HG03103 (cell line): ENCODE measurements at regions not wholly inside any gene's neighbourhood (a gene's known extent, or its start where the extent isn't known, plus 50 kb on each side); places are given as distances from the start of the nearest gene placed in this dataset.

Source experiments
- ATAC-seq: cut with Tn5 transposase; IDR thresholded peaks from one replicate; pipeline ENCODE4 v1.9.1; 2021; ENCODE audit warnings: low read depth; ENCODE audit not compliant: unreplicated experiment

DNA sequence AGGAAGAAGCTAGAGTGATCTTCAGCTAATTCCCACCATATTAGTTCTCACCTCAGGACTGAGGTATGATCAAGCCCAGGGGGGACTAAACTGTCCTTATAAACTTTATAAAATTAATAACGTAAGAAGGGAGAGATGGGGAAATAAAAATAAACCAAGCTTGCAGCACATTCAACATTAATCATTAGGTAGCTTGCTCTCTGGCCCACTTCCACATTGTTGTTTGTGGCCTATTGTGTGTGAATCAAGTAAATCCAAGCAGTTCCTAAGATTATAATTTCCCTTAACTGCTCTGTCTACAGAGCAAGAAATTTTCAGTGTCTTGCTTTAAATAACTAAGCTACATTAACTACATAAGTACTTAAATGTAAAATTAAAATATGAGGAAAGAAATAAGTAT, 131.3 kb upstream of the ABCA1 start:
- no peak for ATAC-seq

DNA sequence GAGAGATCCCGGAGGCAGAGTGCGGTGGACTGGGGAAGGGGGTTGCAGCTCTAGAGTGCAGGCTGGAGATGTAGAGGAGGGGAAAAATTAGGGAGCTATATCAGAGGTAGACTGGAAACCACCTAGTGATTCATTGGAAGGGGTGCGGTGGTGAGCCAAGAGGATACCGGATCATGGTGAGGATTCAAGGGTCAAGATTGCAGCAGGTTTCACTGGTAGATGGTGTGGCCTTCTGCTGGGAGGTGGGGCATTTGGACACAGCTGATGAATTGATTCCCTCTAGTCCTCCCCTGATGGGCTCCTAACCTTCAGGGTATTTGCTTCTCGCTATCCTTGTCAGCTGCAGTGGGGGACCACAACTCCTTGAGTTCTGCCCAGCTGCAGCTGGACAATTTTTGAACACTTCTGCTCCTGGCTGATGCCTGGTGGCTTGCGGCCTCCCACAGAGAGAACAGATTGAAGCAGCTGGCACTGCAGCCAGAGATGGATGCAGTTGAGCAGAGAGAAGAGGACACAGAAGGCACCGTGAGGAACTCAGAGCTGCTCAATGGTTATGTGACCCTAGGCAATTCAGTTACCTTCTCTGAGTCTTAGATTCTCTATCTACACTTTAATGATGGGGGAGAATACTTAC, 134.4 kb upstream of the ABCA1 start:
- ATAC-seq: no peak

DNA sequence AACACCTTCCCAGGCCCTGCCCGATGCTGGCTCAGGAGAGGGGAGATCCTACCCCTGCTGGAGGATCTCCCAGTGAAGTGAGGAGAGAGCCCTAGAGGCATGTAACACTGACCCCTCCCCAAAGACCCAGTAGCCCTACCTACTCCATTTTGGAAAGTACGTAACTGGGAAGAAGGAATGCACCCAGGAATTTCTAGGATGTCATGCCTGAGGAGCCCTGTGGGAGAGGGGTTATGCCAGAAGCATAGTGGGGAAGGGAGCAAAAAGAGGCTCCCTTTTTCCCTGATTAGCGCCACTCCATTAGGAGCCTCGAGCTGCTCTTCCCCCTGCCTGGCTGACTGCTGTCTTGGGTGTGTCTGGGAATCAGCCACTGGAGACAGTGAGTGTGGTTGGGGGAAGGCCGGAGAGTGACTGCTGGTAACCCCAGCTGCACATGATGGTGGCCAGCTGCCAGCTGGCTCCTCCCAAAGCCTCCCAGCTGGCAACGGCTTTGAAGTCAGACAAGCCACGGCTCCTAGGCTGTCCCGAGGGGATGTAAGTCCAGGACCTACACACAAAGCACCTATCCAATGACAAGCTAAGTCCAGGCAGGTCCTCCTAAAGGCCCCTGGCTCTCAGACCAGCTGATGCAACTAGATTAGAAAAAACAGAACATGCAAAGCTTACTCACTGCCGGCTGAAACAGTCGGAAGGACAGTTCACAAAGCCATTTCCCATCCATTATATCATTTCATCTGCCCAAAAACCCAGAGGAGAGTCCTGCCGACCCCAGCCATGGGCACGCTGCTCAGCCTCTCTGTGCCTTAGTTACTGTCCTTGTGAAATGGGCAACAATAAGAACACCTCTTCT, 136.5 kb upstream of the ABCA1 start:
- no peak for ATAC-seq

DNA sequence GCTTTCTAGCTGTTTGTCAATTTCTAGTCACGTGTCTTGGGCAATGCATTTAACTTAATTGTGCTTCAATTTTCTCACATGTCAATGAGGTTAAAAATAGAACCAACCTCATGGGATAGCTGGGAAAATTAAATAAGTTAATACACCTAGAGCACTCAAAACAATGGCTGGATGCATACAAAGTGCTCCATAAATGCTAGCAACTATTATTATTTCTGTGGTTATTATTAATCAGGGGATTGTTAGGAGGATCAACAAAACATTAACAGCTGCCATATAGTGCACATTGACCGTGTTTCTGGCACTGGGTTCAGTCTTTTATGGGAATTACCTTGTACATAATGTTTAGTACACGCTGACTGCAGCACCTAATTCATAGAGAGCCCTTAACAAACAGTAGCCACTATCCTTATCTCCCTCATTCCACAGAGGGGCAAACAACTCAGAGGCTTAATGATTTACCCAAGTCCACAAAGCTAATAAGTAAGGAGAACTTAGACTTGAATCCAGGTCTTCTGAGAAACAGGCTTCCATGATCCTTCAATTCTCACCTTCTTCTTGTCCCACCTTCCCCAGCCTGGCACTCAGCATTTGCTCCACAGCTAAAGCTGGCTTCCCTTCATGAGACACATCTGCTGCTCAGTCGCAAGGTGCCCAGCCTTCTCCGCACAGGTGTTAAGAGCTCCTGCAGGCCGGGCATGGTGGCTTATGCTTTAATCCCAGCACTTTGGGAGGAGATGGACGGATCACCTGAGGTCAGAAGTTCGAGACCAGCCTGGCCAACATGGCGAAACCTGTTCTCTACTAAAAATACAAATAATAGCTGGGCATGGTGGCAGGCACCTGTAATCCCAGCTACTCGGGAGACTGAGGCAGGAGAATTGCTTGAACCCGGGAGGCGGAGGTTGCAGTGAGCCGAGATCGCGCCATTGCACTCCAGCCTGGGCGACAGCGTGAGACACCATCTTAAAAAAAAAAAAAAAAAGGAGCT, 137.4 kb upstream of the ABCA1 start:
- no peak for ATAC-seq

DNA sequence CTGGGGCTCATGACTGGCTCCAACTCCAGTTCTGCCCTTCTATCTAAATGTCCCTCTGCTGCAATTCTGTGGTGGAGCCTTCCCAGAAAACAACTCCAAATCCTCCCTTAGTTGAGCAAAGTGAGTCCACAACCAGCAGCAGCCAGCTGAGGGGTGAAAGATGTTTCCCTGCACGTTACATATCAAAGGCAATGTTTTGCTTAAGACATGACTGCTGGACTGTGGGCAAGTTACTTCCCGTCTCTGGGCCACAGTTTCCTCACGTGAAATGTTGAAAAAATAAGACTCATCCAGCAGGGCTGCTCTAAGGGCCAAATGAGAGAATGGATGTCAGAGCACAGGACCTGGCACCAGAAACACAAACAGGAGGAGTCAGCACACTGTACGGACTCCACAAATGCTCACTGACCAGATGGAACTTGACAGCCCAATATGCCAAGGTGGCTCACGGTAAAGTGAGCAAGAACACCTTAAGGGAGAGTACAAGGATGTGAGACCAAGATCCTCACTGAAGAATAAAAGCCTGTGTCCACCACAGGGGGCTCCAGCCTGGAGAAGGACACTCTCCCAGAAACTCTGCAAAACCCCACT, 138.4 kb upstream of the ABCA1 start:
- no peak for ATAC-seq

DNA sequence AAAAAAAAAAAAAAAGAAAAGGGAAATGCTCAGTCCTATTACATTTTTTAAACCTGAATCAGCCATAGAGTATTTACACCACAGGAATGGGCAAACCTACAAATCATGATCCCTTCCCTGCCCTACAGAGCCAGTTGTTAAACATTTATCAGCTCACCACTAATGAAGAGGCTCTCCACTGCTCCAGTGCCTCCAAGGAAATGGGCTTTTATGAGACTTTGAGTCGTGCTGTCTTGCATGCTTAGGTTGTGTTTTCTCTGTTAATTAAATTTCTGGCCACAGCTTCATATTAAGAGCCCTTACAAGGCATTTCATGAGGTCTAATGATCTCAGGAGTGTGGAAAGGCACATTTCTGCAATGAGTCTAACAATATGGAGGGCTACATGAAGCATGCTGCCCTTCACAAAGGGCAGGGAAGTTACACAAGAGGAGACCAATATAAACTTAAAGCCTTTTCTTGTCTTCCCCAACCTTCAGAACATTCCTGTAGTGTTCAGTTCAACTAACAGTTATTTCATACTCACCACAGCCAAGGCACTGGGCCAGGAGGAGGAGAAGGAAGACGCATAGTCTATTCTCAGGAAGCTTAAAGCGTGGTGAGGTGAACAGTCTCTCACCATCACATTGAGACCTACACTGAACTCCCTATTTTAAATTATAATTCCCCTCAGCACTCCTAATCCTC, 140.1 kb upstream of the ABCA1 start:
- no peak for ATAC-seq

DNA sequence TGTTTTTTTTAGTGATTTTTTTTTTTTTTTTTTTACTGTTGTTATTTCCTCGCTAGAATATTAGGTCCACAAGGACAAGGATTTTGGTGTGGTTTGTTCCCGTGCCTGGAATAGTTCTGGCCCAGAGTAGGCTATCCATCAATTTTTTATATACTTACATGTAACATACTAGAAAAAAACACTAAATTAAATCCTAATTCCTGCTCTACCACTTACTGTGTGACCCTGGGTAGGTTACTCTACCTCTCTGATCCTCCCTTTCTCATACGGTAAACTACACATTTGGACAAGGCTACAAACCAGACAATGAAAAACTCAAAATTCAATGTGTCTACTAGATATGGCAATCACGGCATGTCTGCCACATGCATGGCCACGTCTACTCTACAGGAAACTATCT, 141.3 kb upstream of the ABCA1 start:
- no peak for ATAC-seq

DNA sequence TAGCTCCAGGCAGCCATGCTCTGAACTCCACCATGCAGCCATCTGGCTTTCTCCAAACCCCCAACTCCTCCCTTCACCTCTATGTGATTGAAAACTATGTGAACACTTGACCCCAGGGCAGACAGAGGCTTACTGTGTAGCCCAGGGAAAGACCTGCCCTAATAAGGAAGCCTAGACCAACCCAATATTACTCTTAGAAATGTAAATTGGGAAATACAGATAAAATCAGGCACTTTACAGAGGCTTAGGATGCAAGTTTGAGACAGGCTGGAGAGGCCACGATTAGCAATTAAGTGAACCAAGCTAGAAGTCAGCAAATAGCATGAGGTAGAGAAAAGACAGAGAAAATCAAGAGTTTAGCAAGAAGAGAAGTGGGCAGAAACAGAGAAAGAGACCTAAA, 141.7 kb upstream of the ABCA1 start:
- no peak for ATAC-seq

DNA sequence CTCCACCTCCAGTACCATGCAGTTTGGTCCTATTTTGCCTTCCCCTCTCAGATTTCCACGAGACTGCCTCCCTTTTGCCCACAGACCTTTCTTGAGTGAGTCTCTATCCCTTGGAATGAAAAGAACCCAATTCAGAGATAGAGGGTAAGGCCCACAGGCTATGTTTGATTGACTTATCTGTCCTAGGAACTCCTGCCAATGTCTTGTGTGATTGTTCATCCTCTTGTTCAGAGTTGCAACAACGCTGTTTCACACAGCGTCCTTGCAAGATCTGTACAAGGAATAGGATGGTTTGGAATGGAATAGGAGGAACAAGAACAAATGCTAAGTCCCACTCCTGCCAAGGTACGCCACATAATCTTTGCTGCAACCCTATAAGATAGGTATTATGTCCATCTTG, 142.2 kb upstream of the ABCA1 start:
- ATAC-seq: no peak

DNA sequence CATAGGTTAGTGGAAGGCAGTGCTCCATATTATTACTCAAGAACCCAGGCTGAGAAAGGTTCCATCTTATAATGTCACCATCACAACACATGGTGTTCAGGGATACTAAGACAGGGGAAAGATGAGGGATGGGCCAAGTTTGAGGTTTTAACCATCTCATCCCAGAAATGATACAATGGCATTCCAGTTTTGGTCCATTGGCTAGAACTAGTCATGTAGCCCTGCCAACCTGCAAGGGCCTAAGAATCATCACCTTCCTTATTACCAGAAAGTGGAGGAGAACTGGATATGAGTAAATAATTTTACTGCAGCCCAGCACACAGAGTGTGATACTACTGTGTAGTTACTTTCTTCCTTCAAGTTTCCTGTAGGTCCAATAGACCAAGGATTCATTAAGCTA, 144.5 kb upstream of the ABCA1 start:
- no peak for ATAC-seq

DNA sequence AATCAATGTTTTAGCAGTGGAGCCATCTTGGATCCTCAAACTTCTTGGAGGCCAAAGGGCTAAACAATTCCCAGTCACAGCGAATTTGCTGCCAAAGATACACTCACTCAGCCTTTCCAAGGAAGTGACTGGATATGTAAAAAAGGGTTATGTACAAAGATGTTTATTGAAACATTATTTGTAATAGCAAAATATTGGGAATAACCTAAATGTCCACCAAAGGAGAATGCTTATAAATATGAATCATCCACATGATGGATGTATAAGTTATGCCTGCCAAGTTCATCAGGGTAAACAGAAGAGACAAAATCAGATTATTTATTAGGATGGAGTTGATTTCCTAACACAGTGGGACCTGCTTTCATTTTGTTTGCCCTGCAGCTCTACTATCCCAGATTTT, 145.2 kb upstream of the ABCA1 start:
- ATAC-seq: no peak

DNA sequence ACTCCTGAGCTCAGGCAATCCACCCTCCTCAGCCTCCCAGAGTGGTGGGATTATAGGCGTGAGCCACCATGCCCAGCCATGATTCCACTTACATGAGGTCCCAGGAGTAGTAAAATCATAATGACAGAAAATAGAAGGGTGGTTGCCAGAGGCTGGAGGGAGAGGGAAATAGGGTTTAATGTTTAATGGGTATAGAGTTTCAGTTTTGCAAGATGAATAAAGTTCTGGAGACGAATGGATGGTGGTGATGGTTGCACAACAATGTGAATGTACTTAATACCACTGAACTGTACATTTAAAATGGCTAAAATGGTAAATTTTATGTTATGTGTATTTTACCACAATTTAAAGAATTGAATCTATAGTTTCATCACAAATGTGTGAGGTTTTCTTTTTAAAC, 146.5 kb upstream of the ABCA1 start:
- no peak for ATAC-seq

DNA sequence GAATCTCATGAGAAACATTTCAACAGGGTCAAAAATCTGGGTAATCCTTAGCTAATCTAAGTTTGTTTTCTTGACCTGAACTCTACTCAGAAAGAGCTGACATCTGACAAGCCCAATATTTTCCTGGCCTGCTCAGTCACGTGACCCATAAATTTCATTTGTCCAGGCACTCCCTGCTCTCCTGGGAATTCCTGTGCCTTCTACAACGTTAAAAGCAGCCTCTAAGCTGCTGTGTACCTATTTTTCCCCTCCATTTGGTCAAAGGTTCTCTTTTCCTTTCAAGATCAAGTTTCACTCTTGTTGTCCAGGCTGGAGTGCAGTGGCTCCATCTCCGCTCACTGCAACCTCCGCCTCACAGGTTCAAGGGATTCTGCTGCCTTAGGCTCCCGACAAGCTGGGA, 148.8 kb upstream of the ABCA1 start:
- ATAC-seq: no peak

DNA sequence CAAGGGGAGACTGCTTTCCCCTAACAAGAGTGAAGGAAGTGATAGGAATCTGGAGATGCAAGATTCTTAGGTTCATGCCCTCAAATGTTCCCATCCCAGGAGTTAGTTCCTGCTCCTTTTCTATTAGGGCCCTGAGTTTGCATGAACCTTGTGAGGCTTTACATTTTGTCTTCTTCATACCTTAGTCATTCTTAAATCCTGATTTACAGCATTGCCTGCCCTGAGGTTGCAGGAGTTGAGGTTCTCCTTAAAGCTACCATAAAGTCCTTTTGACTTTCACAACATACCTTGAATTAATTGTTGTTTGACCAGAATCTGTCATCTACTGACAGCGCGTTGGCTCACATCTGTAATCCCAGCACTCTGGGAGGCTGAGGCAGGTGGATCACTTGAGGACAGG, 151.5 kb upstream of the ABCA1 start:
- no peak for ATAC-seq

DNA sequence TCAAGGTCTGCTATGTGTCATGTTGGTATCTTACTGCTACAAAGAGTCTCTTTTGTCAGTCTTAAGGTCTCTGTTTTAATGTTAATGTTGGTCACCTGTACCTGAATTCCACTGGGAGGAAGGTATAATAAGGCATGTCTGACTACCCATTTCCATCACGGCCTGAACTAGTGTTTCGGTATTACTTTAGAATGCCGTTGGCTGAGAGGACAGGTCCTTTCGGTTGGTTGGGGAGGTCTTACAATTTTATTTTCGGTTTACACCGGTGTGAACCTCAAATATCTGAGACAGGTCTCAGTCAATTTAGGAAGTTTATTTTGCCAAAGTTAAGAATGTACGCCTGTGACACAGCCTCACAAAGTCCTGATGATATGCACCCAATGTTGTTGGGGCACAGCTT, 154.9 kb upstream of the ABCA1 start:
- no peak for ATAC-seq

DNA sequence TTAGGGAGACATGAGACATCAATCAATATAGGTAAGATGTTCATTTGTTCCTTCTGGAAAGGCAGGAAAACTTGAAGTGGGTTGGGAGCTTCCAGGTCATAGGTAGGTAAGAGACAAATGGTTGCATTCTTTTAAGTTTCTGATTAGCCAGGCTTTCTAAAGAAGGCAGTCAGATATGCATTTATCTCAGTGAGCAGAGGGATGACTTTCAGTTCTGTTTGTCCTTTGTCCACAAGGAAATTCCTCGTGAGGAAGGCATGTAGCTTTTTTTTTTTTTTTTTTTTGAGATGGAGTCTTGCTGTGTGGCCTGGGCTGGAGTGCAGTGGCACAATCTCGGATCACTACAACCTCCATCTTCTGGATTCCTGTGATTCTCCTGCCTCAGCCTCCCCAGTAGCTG, 155.3 kb upstream of the ABCA1 start:
- no peak for ATAC-seq

DNA sequence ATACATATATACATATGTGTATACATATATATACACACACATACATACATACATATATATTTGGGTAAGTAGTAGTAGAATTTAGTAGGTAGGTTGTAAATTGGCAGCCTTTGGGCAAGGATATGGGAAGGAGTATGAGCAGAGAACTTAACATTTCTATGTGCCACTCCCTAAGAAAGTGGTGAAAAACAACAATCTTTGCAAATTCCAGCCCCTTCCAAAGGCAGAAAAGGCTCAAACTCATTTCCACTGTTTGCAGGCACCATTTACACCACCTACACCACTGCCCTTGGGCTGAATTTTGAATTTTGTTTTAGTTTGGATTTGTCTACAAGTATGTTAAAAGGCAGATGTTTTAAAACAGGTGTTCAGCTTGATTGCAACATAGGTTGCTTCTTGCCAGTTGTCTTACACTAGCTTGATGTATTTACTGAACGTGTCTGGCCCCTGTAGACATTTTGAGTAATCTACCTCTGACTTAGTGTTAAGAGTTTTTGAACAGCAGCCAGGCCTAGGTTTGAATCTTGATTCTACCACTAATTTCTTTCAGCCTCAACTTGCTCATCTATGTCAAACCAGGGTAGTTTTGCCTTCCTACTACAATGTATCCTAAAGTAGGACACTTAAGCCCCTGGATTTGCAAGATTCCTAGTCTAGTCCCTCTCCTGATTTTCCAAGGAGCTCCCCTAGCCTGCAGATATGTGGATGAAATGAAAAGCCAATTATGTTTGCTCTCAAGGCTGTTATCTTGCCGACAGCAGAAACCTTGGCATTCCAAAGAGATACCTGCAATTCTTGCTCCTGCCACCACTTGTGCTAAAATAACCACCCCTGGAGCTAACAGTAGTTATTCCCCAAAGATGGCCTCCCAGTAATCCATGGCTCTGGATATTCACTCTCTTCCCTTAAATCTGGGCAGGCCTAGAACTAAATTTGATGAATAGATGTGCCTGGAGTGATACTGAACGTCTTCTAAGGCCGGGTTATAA, 156.2 kb upstream of the SLC44A1 start:
- ATAC-seq: no peak

DNA sequence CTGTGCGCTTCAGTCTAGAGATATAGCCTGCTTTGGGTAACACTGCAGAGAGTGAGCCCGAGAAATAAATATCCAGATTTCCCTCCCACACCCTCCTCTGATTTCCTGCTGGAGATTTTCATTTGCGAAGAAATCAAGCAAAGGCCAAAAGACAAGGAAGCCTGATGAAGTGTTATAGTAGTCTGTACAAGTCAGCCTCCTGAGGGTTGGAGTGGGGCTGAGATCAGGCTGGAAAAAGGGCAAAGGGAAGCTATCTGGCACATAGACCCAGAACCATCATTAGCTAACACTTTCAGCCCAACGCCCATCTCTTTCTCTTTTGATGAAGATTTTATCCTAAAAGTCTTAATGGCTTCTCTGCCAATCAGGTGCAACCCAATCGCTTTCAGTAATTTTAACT, 154.6 kb upstream of the SLC44A1 start:
- ATAC-seq: no peak

DNA sequence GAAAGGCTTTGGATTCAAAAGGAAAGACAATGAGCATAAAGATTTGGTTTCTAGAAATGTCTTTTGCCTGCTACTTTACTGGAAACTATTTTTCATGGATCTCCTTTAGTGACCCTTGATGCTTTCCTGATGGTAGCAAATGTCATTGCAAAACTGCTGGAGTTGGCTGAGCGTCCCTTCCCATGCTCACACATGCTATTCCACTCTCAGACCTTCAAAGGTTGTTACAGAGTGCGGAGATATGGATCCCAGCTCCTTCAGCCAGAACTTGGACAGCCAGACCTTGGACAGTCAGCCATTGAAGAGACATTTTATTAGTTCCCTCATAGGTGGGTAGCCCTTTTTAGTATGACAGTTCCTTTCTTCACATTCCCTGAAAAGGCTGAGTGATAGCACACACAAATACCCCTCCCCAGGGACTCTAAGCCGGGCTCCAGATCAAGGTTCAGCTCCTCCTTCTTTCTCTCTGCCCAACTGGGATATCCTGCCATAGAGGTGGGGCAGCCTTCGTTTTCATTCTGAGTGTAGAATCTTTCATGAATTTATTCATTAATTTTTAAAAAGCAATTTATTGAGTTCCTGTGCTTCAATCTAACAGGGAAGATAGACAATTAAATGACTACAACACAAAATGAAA, 153.3 kb upstream of the SLC44A1 start:
- no peak for ATAC-seq
